ENCODE measurements at regions not wholly inside any gene's neighbourhood (a gene's known extent, or its start where the extent isn't known, plus 50 kb on each side); places are given as distances from the start of the nearest gene placed in this dataset.

GRCh38 chr6:134549854-134550253 is 231.9 kb upstream of the SGK1 start:
- H3K79me2 ChIP-seq (ENCODE audit: insufficient read depth, low read depth): no peaks in the 10 kb centered on the region
- no peak for TF ChIP-seq CTCF (conservative IDR thresholded peaks at IDR 0.05; ENCODE audit: low read depth, low read length)
- H4K20me1 ChIP-seq (ENCODE audit: insufficient read depth): no peaks in the 10 kb centered on the region
- no peak overlapping the region for H3K27ac ChIP-seq
- no peak overlapping the region for H2AFZ ChIP-seq (ENCODE audit: low read depth)
- H3K9ac ChIP-seq: no peak overlapping the region
- H3K4me1 ChIP-seq (ENCODE audit: low read depth, poor library complexity, severe bottlenecking): no peaks in the 10 kb centered on the region
- H3K4me2 ChIP-seq: no peak overlapping the region
- no peak overlapping the region for H3K4me3 ChIP-seq (IDR thresholded peaks at IDR 0.05; ENCODE audit: insufficient read depth, low read depth, low read length)
- no peaks in the 10 kb centered on the region for H3K27me3 ChIP-seq (ENCODE audit: insufficient read depth, low read depth)
- H3K36me3 ChIP-seq (ENCODE audit: insufficient read depth): no peaks in the 10 kb centered on the region

- Histone ChIP-seq H3K27ac (no peak overlapping the region), H3K36me3 (ENCODE audit: insufficient read depth) (no peaks in the 10 kb centered on the region), H2AFZ (ENCODE audit: low read depth) (no peak overlapping the region), H3K9ac (no peak overlapping the region), H3K4me3 (IDR thresholded peaks at IDR 0.05; ENCODE audit: insufficient read depth, low read depth, low read length) (no peak overlapping the region), H4K20me1 (ENCODE audit: insufficient read depth) (no peaks in the 10 kb centered on the region), H3K4me1 (ENCODE audit: low read depth, poor library complexity, severe bottlenecking) (no peaks in the 10 kb centered on the region), H3K27me3 (ENCODE audit: insufficient read depth, low read depth) (no peaks in the 10 kb centered on the region), H3K4me2 (no peak overlapping the region), H3K79me2 (ENCODE audit: insufficient read depth, low read depth) (no peaks in the 10 kb centered on the region)
- TF ChIP-seq CTCF (conservative IDR thresholded peaks at IDR 0.05; ENCODE audit: low read depth, low read length): no peak
Observed at GRCh38 chr6:134546962-134547645, 229.2 kb upstream of the SGK1 start.

GRCh38 chr6:134544737-134545136 is 226.8 kb upstream of the SGK1 start:
- Histone ChIP-seq H4K20me1 (ENCODE audit: insufficient read depth) (no peaks in the 10 kb centered on the region), H3K27me3 (ENCODE audit: insufficient read depth, low read depth) (no peaks in the 10 kb centered on the region), H3K4me2 (no peak overlapping the region), H3K9ac (no peak overlapping the region), H2AFZ (ENCODE audit: low read depth) (no peak overlapping the region), H3K4me3 (IDR thresholded peaks at IDR 0.05; ENCODE audit: insufficient read depth, low read depth, low read length) (no peak overlapping the region), H3K27ac (no peak overlapping the region), H3K79me2 (ENCODE audit: insufficient read depth, low read depth) (no peaks in the 10 kb centered on the region), H3K36me3 (ENCODE audit: insufficient read depth) (no peaks in the 10 kb centered on the region), H3K4me1 (ENCODE audit: low read depth, poor library complexity, severe bottlenecking) (no peaks in the 10 kb centered on the region)
- no peak for TF ChIP-seq CTCF (conservative IDR thresholded peaks at IDR 0.05; ENCODE audit: low read depth, low read length)

GRCh38 chr6:134543128-134543527 is 225.2 kb upstream of the SGK1 start:
- no peaks in the 10 kb centered on the region for H3K27me3 ChIP-seq (ENCODE audit: insufficient read depth, low read depth)
- no peak overlapping the region for H2AFZ ChIP-seq (ENCODE audit: low read depth)
- H3K36me3 ChIP-seq (ENCODE audit: insufficient read depth): no peaks in the 10 kb centered on the region
- H4K20me1 ChIP-seq (ENCODE audit: insufficient read depth): no peaks in the 10 kb centered on the region
- H3K4me2 ChIP-seq: no peak overlapping the region
- H3K9ac ChIP-seq: no peak overlapping the region
- TF ChIP-seq CTCF (conservative IDR thresholded peaks at IDR 0.05; ENCODE audit: low read depth, low read length): no peak
- no peaks in the 10 kb centered on the region for H3K4me1 ChIP-seq (ENCODE audit: low read depth, poor library complexity, severe bottlenecking)
- H3K79me2 ChIP-seq (ENCODE audit: insufficient read depth, low read depth): no peaks in the 10 kb centered on the region
- no peak overlapping the region for H3K27ac ChIP-seq
- H3K4me3 ChIP-seq (IDR thresholded peaks at IDR 0.05; ENCODE audit: insufficient read depth, low read depth, low read length): no peak overlapping the region

Measured in KMS-11 (cell line).